Left ventricle myocardium inferior (tissue), 1 donor: ENCODE measurements at regions not wholly inside any gene's neighbourhood (a gene's known extent, or its start where the extent isn't known, plus 50 kb on each side); places are given as distances from the start of the nearest gene placed in this dataset.

Experiments
- DNase-seq: peaks from one replicate; pipeline ENCODE4 v3.0.0-alpha.2; 2020
- H3K27ac ChIP-seq: fragments of 200-600 bp; replicated peaks from 2 replicates; pipeline ENCODE4 v1.8.0; 2021
- H3K27me3 ChIP-seq: fragments of 200-600 bp; 2 replicates; pipeline ENCODE4 v1.8.0; 2021; ENCODE audit warnings: low read depth
- H3K36me3 ChIP-seq: fragments of 200-600 bp; 2 replicates; pipeline ENCODE4 v1.8.0; 2021
- H3K4me1 ChIP-seq: fragments of 200-600 bp; 2 replicates; pipeline ENCODE4 v1.8.0; 2021
- H3K4me3 ChIP-seq: fragments of 200-600 bp; 2 replicates; pipeline ENCODE4 v1.8.0; 2021; ENCODE audit warnings: mild to moderate bottlenecking, moderate library complexity
- H3K9me3 ChIP-seq: fragments of 200-600 bp; replicated peaks from 2 replicates; pipeline ENCODE4 v1.8.0; 2021
- intact Hi-C: fragments of 100-400 bp; cut with micrococcal nuclease; formaldehyde crosslinking; loops from one replicate; pipeline ENCODE4 v1.11.0; 2022
- TF ChIP-seq, protein P1 (sequence below): fragments of 200-600 bp; IDR thresholded peaks from 2 replicates; pipeline ENCODE4 v1.8.0; 2021; ENCODE audit warnings: antibody characterized with exemption, mild to moderate bottlenecking, borderline replicate concordance
- donor health status: DM: no; HTN: yes; CAD: no; lungs with severe emphysema.

DNA sequence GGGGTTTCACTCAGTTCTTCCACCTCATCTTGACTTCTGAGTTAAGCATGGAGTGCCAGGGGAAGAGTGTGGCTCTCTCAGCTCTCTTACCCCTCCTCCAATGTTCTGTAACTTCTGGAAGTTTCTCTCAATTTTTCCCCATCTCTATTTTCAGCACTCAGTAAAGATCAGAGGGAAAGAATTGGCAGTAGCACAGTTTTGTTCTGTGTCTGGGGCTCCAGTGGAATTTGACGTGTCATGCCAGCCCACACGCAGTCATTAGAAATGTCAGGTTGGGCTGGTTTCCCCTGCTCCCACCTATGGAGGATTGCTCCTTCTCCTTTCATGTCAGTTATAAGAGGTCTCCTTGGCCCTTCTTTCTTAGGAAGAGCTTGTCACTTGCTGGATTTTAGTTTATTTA lies 104.6 kb upstream of the COL3A1 start:
- DNase-seq, result no peak
- no peaks in the 10 kb centered on the region for H3K4me1 ChIP-seq
- no peak overlapping the region for H3K27ac ChIP-seq
- TF ChIP-seq, protein P1, sequence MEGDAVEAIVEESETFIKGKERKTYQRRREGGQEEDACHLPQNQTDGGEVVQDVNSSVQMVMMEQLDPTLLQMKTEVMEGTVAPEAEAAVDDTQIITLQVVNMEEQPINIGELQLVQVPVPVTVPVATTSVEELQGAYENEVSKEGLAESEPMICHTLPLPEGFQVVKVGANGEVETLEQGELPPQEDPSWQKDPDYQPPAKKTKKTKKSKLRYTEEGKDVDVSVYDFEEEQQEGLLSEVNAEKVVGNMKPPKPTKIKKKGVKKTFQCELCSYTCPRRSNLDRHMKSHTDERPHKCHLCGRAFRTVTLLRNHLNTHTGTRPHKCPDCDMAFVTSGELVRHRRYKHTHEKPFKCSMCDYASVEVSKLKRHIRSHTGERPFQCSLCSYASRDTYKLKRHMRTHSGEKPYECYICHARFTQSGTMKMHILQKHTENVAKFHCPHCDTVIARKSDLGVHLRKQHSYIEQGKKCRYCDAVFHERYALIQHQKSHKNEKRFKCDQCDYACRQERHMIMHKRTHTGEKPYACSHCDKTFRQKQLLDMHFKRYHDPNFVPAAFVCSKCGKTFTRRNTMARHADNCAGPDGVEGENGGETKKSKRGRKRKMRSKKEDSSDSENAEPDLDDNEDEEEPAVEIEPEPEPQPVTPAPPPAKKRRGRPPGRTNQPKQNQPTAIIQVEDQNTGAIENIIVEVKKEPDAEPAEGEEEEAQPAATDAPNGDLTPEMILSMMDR, result no peak
- no peaks in the 10 kb centered on the region for H3K27me3 ChIP-seq
- H3K36me3 ChIP-seq, result no peaks in the 10 kb centered on the region
- no peak overlapping the region for H3K4me3 ChIP-seq
- intact Hi-C loops, result no loop called here
- H3K9me3 ChIP-seq, result peaks cover 28% of the 10 kb centered on the region

DNA sequence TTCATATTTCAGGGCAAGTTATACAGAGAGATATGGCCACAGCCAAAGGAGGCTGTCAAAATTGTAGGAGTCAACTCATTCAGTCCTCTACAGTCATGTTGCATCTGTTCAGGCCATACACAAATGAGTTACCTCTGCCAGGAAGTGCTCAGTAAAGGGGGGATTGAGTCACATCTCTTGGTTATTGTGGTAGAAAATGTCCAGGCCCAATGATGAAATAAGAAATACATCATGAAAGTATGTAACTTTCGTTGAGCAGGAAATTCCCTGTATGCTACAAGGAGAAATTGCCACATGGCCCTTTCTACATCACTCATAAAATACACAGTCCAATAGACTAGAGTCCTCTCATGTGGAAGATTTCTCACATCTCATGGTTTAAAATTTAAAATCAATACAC lies 103.9 kb upstream of the COL3A1 start:
- TF ChIP-seq, protein P1, result no peak
- H3K27ac ChIP-seq, result no peak overlapping the region
- no peak overlapping the region for H3K4me3 ChIP-seq
- no peaks in the 10 kb centered on the region for H3K36me3 ChIP-seq
- intact Hi-C loops, result no loop called here
- H3K9me3 ChIP-seq, result peaks cover 23% of the 10 kb centered on the region
- no peaks in the 10 kb centered on the region for H3K4me1 ChIP-seq
- no peaks in the 10 kb centered on the region for H3K27me3 ChIP-seq
- DNase-seq, result no peak

- TF ChIP-seq, protein P1, result no peak
- intact Hi-C loops, result no loop called here
- H3K27ac ChIP-seq, result no peak overlapping the region
These were observed 99.1 kb upstream of the COL3A1 start for GRCh38 chr2:188875104-188875503.

GRCh38 chr2:188878716-188879115 lies 95.5 kb upstream of the COL3A1 start:
- Histone ChIP-seq H3K27ac (no peak overlapping the region), H3K36me3 (no peaks in the 10 kb centered on the region), H3K4me1 (no peaks in the 10 kb centered on the region), H3K27me3 (no peaks in the 10 kb centered on the region), H3K4me3 (no peak overlapping the region), H3K9me3 (no peaks in the 10 kb centered on the region)
- intact Hi-C loops, result no loop called here
- TF ChIP-seq, protein P1, result no peak
- DNase-seq, result no peak

More at GRCh38 chr2:188875104-188875503, 99.1 kb upstream of the COL3A1 start:
- no peaks in the 10 kb centered on the region for H3K36me3 ChIP-seq
- no peak overlapping the region for H3K4me3 ChIP-seq
- no peaks in the 10 kb centered on the region for H3K9me3 ChIP-seq
- no peaks in the 10 kb centered on the region for H3K27me3 ChIP-seq
- no peaks in the 10 kb centered on the region for H3K4me1 ChIP-seq
- DNase-seq, result no peak

DNA sequence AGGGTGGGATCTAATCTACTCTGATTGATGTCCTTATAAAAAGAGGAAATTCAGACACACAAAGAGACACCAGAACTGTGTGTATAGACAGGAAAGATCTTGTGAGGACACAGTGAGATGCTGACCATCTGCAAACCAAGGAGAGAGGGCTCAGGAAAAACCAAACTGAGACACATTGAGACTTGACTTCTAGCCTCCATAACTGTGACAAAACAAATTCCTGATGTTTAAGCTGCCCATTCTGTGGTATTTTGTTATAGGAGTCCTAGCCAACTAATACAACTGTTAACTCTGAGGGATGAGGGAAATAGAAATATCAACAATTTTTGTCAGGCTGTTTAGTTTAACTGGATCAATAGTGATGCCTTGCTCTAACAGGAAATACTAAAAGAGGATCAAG lies 93.4 kb upstream of the COL3A1 start:
- TF ChIP-seq, protein P1, result no peak
- H3K4me1 ChIP-seq, result no peaks in the 10 kb centered on the region

GRCh38 chr2:188881434-188881833 lies 92.7 kb upstream of the COL3A1 start:
- no peaks in the 10 kb centered on the region for H3K36me3 ChIP-seq
- H3K9me3 ChIP-seq, result no peaks in the 10 kb centered on the region
- H3K27me3 ChIP-seq, result no peaks in the 10 kb centered on the region
- no peak overlapping the region for H3K27ac ChIP-seq
- TF ChIP-seq, protein P1, result no peak
- intact Hi-C loops, result no loop called here
- DNase-seq, result no peak
- no peak overlapping the region for H3K4me3 ChIP-seq
- H3K4me1 ChIP-seq, result no peaks in the 10 kb centered on the region

More for the DNA sequence above, 93.4 kb upstream of the COL3A1 start:
- Histone ChIP-seq H3K9me3 (no peaks in the 10 kb centered on the region), H3K36me3 (no peaks in the 10 kb centered on the region), H3K27me3 (no peaks in the 10 kb centered on the region), H3K4me3 (no peak overlapping the region), H3K27ac (no peak overlapping the region)
- DNase-seq, result no peak
- intact Hi-C loops, result no loop called here
